PC-3 (cell line): ENCODE measurements at regions not wholly inside any gene's neighbourhood (a gene's known extent, or its start where the extent isn't known, plus 50 kb on each side); places are given as distances from the start of the nearest gene placed in this dataset.

Experiments
- CTCF ChIP-seq: fragments of 300-600 bp; sonication (generic); conservative IDR thresholded peaks from 2 replicates; pipeline ENCODE4 v1.5.1; 2017; ENCODE audit warnings: antibody characterized with exemption, low read depth, mild to moderate bottlenecking, low read length
- EZH2phosphoT487 ChIP-seq: fragments of 300-600 bp; sonication (generic); IDR thresholded peaks from 2 replicates; pipeline ENCODE4 v1.6.1; 2018; ENCODE audit warnings: mild to moderate bottlenecking, antibody characterized with exemption, low read length, borderline replicate concordance

DNA sequence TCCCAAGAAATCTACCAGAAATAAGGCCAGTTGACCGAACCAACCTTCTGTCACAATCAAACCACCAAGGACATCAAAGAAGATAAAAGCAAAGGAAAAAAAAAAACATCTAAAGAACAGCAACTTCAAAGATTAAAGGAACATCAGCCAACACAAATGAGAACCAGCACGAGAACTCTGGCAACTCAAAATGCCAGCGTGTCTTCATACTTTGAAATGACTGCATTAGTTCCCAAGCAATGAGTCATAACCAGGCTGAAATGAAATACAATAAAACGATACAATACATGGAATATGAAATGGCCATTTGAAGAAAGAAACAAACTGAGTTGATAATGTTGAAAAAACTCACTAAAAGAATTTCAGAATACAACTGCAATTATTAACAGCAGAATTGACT is 611.6 kb upstream of the GRIA3 start:
- no peak for TF ChIP-seq CTCF
- no peak for TF ChIP-seq EZH2phosphoT487
